Stimulated activated CD4-positive, alpha-beta T cell treated with anti-CD3 and anti-CD28 coated beads, TNF-alpha, amount 100 ng/mL, for 48 hours (primary cell): ENCODE measurements at regions not wholly inside any gene's neighbourhood (a gene's known extent, or its start where the extent isn't known, plus 50 kb on each side); places are given as distances from the start of the nearest gene placed in this dataset.
"Not testable (repeated sequence)": the region's sequence is repeated elsewhere in the genome, so short reads cannot be mapped to it uniquely, and the experiment has no call there.

Source experiments
- DNase-seq, 3 donors: peaks; one replicate each; pipeline ENCODE4 v3.0.0-alpha.2; 2020; ENCODE audit warnings: low read depth in 3 of 3

DNA sequence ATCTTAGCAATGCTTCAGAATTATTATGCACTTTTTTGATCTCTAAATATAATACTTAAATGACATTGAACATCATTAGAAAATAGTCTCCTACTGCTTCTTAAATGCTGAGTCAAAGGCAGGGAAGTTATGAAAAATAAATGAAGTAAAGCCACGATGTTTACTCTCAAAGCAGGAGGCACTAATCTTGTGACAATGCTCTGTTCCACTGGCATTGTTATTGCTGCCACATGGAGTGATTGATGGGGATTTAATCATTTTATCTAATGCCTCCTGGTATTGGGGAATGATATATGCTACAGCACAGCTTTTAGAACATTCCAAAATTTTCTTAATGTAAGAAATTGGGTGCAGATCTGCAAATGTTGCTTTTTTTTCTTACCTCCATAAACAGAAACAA, 1655.4 kb upstream of the NUDT12 start:
- DNase-seq: no peak

DNA sequence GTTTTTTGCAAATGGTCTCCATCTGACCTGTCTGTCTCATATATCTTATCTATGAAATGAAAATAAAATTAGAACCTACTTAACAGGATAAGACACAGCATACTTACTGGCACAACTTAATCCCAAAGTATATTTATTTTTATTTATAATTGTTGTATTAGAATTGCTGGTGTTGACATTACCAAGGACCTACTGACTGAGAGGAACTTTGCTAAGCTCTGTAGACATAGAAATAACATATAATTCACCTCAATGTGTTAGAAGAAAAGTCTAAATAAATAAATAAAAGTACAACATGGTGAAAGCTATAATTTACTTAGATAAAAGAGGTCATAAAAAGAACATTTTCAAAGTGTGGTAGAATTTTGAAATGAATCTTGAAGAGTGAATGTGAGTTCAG, 1650.5 kb upstream of the NUDT12 start:
- no peak for DNase-seq

DNA sequence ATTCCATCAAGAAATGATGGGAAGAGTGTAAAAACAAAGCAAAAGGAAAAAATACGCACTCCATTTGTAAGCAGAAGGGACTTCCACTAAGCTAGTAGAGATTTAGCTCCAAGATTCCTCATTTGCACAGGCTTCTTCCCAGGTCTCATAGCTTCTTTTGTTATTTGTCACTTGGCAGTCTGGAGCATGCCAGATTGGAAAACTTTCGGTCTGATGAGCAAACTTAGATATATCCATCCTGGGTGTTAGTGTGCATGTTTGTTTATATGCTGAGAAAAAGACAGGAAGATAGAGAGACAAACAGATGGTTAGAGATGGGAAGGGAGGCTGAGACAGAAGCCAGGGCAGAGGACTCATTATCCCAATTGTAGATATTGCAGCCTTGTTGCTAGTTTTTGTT, 1644.5 kb upstream of the NUDT12 start:
- DNase-seq: no peak

DNA sequence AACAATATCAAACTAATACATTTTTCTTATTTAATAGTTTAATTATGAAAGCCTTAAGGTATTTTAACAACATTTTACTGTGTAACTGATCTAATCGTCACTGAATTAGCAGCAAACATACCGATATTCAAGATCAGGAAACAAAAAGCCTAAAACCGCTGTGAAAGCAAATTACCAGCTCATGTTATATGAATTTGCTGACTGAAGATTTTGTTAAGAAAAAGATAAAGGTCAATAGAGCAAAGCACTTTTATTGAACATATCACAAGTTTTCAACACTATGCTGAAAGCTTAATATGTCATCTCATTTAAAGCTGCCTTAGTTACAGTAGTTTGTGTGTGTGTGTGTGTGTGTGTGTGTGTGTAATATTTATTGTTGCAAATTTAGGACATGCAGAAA, 1634.9 kb upstream of the NUDT12 start:
- no peak for DNase-seq

DNA sequence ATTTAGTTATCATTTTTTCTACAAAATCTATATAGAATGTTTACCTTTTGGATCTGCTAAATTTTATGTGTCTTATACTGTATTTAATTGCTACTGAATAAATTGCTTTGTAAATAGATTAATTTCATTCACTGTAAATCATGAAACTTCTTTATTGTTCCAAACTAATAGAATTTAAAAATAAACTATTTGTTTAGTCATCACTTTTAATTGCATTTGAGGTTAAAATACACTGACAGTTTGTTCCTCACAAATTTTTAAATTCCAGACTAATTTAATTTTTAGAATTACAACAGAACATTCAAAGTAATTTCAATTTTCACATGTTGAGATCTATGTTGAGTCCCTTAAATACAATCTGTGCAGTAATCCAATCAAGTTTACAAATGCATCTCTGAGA, 1633.2 kb upstream of the NUDT12 start:
- DNase-seq: no peak

DNA sequence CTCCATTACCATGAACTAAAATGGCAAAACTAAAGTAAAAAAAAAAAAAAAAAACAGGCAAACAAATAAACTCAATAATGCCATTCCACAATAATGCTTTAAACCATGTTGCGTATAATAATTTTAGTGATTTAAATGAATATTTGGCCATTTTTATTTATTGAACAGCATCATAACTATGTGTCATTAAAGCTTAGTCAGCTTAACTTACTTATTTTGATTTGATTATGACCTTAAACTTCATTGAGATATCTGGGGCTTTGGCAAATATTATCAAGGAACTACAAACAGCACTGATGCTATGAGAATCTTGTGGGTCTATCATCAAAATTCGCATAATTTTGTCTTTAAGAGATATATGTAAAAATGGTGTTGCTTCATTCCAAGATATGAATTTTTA, 1610.3 kb upstream of the NUDT12 start:
- no peak for DNase-seq

DNA sequence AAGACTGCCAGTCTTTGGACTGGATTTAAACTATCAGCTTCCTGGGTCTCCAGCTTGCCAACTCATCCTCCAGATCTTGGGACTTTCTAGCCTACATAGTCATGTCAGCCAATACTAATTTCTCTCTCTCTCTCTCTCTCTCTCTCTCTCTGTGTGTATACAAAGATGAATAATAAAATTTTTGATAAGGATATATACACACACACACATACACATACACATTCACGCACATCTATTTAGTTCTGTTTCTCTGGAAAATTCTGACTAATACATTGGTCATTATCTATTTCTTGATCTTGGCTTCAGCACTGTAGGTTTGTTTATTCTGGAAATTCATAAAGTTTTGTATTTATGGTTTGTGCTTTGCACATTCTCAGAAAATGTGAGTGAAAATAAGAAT, 1606.2 kb upstream of the NUDT12 start:
- DNase-seq: no peak

DNA sequence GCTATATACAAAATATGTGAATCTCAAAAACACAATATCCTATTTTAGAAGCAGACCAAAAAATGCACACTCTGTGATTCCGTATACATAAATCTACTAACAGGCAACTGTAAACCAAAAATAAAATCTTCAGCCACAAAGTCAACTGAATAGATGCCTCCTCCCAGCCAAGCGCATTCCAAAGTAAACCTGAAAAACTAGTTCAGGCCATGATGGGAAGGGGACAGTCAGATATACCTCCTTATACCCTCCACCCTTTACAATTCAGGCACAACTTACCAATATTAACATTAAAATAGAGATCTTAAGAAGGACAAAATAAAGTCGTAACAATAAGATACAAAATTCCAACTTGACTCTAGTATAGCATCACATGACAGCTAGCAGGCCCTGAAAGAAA, 1604.5 kb upstream of the NUDT12 start:
- no peak for DNase-seq

DNA sequence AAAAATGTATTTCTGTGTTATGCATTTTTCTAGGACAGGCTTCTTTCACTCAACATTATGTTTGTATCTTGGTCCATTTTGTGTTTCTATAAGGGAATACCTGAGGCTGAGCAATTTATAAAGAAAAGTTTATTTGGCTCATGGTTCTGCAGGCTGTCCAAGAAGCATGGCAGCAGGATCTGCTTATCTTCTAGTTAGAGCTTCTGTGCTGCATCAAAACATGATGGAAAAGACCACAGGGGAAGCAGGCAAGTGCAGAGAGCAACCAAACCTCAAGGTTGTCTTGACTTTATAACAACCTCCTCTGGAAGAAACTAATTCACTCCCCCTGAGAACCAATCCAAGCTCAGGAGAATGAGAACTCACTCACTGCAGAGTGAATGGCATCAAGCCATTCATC, 1601.0 kb upstream of the NUDT12 start:
- no peak for DNase-seq

DNA sequence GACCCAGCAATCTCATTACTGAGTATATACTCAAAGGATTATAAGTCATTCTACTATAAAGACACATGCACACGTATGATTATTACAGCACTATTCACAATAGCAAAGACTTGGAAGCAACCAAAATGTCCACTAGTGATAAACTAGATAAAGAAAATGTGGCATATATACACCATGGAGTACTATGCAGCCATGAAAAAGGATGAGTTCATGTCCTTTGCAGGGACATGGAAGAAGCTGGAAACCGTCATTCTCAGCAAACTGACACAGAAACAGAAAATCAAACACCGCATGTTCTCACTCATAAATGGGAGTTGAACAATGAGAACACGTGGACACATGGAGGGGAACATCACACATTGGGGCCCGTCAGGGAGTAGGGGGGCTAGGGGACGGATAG, 1600.0 kb upstream of the NUDT12 start:
- DNase-seq: not testable (repeated sequence)

DNA sequence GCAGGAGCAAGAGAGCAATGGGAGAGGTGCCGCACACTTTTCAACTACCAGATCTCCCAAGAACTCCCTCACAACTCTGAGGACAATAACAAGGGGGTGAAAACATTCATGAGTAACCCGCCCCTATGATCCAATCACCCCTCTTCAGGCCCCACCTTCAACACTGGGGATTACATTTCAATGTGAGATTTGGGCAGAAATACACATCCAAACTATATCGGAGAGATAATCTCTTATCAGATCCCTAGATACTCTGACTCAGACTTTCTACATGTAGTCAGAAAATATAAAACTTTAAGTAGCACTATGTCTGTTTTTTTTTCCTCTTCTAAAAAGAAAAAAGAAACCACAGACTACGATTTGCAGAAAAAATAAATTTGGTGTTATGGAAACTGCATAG, 1595.9 kb upstream of the NUDT12 start:
- DNase-seq: no peak

DNA sequence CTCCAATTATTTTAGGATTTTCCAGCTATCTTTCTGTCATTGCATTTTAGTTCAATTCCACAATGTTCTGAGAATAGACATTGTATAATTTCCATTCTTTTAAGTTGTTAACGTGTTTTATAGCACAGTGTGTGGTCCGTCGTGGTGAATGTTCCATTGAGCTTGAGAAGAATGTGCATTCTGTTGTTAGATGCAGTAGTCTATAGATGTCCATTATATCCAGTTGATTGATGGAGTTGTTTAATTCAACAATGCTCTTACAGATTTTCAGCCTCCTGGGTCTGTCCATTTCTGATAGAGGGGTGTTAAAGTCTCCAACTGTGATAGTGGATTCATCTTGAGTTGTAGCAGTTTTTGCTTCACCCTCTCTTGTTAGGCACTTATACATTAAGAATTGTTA, 1587.7 kb upstream of the NUDT12 start:
- DNase-seq: no peak

DNA sequence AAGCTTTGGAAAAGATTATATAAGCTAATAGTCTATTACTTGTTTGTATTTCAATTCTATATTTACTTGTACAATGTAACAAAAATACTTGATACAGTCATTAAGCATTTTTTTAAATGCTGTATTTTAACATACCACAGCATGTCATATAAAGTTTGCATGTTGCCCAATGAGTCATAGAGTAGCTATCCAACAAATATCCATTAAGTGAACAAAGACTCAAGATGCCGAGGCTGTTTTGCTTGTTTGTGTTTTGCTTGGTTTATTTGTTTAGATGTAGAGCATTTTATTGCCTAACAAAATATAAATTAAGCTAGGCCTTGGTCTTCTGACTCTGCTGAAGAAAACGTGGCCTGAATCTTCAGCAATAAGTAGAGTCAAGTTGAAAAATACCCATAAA, 1584.3 kb upstream of the NUDT12 start:
- DNase-seq: no peak

DNA sequence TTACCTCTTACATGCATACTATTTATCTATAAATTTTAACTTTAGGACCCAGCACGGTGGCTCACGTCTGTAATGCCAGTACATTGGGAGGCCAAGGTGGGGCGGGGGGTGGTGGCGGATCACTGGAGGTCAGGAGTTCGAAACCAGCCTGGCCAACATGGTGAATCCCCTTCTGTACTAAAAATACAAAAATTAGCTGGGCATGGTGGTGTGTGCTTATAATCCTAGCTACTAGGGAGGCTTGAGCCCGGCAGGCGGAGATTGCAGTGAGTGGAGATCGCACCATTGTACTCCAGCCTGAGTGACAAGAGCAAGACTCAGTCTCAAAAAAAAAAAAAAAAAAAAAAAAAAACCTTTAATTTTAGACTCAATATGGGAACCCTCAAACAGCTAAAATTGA, 1582.6 kb upstream of the NUDT12 start:
- no peak for DNase-seq

DNA sequence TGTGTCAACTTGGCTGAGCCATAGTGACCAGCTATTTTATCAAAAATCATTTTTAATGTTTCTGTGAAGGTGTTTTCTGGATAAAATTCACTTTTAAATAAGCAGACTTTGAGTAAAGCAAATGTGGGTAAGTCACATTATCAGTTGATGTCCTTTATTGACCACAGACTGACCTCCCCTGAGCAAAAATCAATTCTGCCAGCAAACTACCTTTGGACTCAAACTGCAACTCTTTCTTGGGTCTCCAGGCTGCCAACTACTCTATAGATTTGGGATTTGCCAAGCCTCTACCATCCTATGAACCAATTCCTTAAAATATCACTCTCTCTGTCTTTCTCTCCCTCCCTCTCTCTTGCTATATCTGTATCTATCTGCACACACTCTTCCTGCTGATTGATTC, 1571.7 kb upstream of the NUDT12 start:
- no peak for DNase-seq

DNA sequence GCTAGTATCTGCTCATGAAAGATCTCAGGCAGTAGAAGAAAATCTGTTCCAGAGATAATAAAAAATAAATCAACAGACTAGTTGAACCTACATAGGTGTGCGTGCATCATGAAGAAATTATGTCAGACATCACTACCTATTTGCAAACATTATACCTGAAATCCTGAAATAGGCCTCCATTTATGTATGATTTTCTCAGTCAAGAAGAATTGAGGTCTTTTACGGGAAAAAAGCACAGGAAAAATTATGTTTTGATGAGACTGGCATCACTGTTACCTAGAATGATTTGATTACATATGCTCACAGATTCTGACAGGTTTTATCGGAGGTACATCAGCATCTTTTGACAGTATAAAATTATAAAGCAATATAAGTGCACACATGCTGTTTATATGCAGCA, 1570.5 kb upstream of the NUDT12 start:
- DNase-seq: no peak

DNA sequence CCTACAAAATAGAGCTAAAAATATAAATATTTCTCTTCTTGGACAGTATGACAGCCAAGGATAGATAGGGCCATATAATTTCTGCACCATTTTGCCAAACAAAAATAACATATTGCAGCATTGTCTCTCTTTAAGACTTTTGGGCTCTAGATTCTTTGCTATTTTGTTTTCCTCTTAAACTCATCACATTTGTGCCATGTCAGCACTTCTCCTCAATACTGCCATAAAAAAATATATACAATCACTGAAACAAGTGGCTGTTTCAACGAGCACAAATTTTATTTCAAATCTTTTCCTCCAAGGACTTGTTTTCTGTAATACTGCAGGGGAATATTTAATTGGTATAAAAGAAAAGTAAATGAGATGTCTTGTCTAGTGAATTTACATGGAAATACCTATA, 1570.0 kb upstream of the NUDT12 start:
- DNase-seq: no peak

DNA sequence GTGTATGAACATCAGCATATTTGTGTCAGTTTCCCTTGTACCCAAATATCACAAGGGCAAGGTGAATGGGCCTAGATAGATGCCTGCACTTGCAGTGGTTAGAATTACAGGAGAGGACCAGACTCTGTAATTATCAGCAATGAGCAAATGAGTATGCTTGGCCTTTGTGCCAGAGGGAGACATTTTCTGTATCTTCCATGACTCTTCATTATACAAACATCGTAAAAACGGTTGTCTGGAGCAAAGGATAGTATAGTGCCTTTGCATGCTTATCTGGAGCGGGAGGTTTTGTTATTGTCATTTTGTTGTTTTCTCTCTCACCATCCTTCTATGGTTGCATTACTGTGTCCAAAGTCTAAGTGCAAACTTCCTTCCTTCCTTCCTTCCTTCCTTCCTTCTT, 1568.5 kb upstream of the NUDT12 start:
- DNase-seq: no peak

DNA sequence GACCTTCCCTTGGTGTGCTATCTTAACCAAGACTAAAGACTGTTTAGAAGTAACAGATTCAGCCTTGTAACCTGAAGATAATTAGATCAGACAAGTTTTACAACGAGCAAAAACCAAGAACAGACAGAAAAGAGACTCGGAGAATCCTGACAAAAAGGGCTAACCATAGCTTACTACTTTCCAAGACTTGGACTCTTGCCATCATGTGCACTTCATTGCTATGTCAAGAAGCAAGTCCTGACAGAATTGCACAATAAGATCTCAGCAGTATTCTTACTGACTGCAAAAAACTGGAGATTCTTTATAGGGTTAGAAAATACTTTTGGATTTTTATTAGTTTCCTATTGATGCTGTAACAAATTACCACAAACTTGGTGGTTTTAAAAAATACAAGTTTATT, 1539.0 kb upstream of the NUDT12 start:
- DNase-seq: no peak

DNA sequence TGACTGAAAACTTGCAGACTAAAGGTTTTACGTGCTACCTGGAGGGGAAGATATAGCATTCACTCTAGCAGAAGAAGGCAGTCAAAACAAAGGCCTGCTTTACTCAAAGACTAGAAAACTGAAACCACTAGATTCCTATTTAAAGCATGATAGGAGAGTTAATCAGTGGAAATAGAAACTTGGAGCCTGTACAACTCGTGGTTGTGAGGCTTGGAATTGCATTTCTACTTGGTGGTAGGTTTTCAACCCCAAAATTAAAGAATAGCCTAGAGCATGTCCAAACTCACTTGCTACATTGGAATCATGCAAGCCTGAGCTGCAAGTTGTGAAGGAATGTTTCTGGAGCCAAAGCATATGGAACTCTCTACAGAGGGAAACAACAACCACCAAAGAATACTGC, 1526.4 kb upstream of the NUDT12 start:
- no peak for DNase-seq

DNA sequence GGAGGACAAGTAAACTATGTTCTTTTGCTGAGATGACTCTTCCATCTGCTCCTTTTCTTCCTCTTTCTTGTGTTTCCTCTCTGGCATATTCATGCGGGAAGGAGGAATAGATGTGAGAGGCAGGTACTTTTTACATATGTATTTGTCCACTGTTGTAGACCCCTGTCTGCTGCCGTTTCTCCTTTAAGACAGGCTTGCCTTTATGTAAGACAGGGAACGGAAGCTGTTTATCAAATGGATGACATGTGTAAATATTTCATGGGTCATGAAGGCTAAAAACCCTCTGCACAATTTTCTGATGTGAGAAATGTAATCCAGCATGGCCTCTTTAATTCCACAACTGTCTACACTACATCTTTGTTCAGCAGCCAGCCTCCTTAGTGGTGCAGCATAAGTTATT, 1525.5 kb upstream of the NUDT12 start:
- DNase-seq: no peak

DNA sequence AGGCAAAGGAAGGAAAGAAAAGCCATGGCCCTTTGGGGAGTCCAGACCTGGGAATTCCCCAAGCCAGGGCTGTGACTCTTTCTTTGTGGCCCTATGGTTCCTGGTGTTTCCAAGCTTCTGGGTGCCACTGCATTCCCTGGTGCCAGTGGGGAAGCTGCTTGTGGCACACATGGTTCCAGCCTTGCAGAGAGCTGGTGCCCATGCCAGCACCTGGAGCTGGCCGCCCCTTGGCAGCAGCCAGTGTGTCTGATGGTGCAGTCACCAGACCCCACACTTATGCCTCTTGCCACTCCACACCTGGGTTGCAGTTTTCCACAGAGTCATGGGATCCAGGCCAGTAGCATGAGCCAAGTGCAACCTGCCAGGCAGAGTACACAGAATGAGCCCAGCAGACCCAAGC, 1495.3 kb upstream of the NUDT12 start:
- DNase-seq: no peak

DNA sequence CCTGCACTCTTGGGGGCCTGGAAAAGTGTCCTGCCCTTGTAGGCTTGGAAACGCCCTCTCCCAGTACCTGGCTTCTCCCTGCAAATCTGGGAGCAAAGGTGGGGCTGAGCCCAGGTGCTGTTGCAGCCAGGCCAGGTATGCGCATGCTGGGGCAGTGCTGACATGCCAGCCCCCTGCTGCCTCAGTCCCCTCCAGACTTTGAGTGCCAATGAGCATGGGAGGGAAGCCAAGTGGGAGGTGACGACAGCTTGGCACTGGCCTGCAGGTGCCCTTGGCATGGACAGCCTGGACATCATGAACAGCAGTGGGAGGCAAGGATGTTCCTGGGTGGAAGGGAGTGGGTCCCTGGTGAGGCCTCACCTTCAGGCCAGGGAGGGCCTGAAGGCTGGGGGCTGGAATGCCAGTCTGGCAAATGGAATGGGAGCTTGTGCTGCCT, 1494.4 kb upstream of the NUDT12 start:
- no peak for DNase-seq

DNA sequence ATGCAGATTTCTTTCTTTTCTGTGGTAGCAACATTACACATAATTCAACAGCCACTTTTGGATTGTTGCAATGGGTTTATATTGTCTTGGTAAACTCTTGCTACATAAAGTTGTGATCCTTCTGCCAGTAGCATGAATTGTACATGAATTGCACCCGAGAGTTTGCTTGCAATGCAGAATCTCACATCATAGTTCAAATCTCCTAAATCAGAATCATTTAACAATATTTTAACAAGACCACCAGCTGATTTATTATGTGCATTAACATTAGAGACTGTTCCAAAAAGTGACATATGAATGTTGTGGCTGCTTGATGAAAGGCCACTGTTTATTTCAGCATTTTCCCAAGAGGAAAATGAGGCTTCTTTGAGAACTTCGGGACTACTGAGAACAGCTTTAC, 1491.8 kb upstream of the NUDT12 start:
- DNase-seq: no peak

DNA sequence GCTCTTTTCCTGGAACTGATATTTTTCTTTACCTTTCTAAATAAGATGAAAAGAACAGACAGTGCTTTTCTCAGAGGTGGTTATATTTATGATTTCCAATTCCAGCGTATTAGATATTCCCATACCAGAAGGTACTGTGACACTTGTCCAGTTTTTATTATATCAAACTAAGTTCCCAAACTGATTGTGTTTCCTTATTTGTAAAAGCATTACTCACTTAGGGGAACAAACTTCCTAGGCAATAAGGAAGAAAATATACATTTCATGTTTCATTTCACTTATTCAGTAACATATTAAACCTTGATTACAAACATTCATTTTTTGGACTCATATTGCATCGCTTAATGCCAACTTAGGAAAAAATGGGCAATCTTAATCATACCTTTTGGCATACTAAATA, 1480.0 kb upstream of the NUDT12 start:
- DNase-seq: no peak
